Transverse colon (tissue), 4 donors: ENCODE measurements at regions not wholly inside any gene's neighbourhood (a gene's known extent, or its start where the extent isn't known, plus 50 kb on each side); places are given as distances from the start of the nearest gene placed in this dataset.

Source experiments
- DNase-seq: peaks from one replicate; pipeline ENCODE4 v3.0.0-alpha.2; 2019
- H3K27ac ChIP-seq, 4 donors: fragments of 200-600 bp; sonication (generic); 2 replicates each; pipeline ENCODE4 v1.5.1; 2016 to 2018; ENCODE audit warnings: inconsistent platforms in 4 of 4
- H3K27me3 ChIP-seq: fragments of 200-600 bp; sonication (generic); 2 replicates; pipeline ENCODE4 v1.5.1; 2017; ENCODE audit warnings: inconsistent platforms
- H3K36me3 ChIP-seq, 4 donors: fragments of 200-600 bp; sonication (generic); 2 replicates each; pipeline ENCODE4 v1.5.1; 2017 to 2019; ENCODE audit warnings: inconsistent platforms in 4 of 4
- H3K4me1 ChIP-seq, 4 donors: fragments of 200-600 bp; sonication (generic); 2 replicates each; pipeline ENCODE4 v1.5.1; 2017 to 2020; ENCODE audit warnings: inconsistent platforms in 4 of 4
- H3K4me3 ChIP-seq, 4 donors: fragments of 200-600 bp; sonication (generic); 1 replicate in 1 of 4; 2 replicates in 3 of 4; pipeline versions ENCODE4 v1.5.1 to v1.6.1; 2017 to 2019; ENCODE audit warnings: inconsistent platforms in 4 of 4
- H3K9me3 ChIP-seq, 2 donors: fragments of 200-600 bp; sonication (generic); 2 replicates each; pipeline ENCODE4 v1.5.1; 2017 to 2019; ENCODE audit warnings: inconsistent platforms in 2 of 2
- EP300 ChIP-seq: sonication (generic); formaldehyde crosslinking; IDR thresholded peaks from one replicate; pipeline ENCODE4 v1.6.1; 2017; ENCODE audit warnings: antibody characterized with exemption, low read depth
- POLR2A ChIP-seq: fragments of 450-650 bp; IDR thresholded peaks from one replicate; pipeline ENCODE4 v1.6.1; 2016; ENCODE audit warnings: antibody characterized with exemption, mild to moderate bottlenecking, moderate library complexity
- POLR2AphosphoS5 ChIP-seq, 3 donors: sonication (generic); formaldehyde crosslinking; IDR thresholded peaks; one replicate each; pipeline ENCODE4 v1.6.1; 2016; ENCODE audit warnings: antibody characterized with exemption in 3 of 3
- WGBS, 2 donors: methylation state at CpG; one replicate each; pipeline ENCODE4 v1.1.5; 2018; ENCODE audit warnings: low coverage in 1 of 2; 5-methylcytosine and 5-hydroxymethylcytosine counted together
- in situ Hi-C, 4 donors: fragments of 200-750 bp; cut with MboI; loops; one replicate each; pipeline versions ENCODE4 v1.15.0 to v1.15.1; 2017; ENCODE audit warnings: low sequenced_read_pairs in 3 of 4, low pct_ligation_motif_present in 1 of 4, low pct_unique_long_range_greater_than_20kb in 1 of 4
- intact Hi-C: fragments of 100-400 bp; cut with DNase I; formaldehyde crosslinking; loops from one replicate; pipeline ENCODE4 v1.15.1; 2023; ENCODE audit warnings: low total_unique reads
- TF ChIP-seq, protein P1 (sequence below), 5 experiments: fragments of 200-600 bp in 3 of 5; fragments of 450-650 bp in 2 of 5; sonication (generic) in 3 of 5; IDR thresholded peaks; 1 replicate in 2 of 5; 2 replicates in 3 of 5; pipeline ENCODE4 v1.5.1; 2016 to 2017; ENCODE audit warnings: antibody characterized with exemption in 5 of 5, inconsistent platforms in 3 of 5, mild to moderate bottlenecking in 2 of 5, moderate library complexity in 1 of 5

DNA sequence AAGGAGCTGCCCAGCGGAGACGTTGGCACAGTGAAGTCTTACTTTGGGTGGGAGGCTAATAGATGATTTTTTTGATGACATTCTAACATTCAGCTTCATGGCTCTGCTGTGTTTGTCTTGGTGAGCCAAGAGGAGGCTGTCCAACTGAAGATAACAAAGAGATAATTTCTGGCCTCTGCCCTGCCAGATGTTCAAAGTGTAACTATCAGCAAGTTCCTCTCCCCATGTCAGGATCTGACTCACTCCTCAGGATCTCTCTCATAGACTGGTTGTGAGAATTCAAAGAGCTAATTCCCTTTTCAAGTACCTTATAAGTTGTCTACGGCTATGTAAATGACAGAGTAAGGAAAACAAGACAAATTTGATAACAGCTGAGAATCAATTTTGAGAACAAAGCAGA, 1340.9 kb downstream of the XPNPEP1 start:
- no peak for DNase-seq
- Histone ChIP-seq H3K36me3 (no peaks in the 10 kb centered on the region), H3K4me1 (no peaks in the 10 kb centered on the region), H3K9me3 (no peaks in the 10 kb centered on the region), H3K27ac (no peak overlapping the region), H3K27me3 (no peaks in the 10 kb centered on the region), H3K4me3 (no peak overlapping the region)
- intact Hi-C loops (no loop called here), in situ Hi-C loops (no loop called here)
- TF ChIP-seq POLR2AphosphoS5 (IDR thresholded peaks at IDR 0.05) (no peak), POLR2A (no peak)
- 74 to 94% methylated on average over 2 to 3 of the region's 3 CpGs for WGBS, 2 donors

DNA sequence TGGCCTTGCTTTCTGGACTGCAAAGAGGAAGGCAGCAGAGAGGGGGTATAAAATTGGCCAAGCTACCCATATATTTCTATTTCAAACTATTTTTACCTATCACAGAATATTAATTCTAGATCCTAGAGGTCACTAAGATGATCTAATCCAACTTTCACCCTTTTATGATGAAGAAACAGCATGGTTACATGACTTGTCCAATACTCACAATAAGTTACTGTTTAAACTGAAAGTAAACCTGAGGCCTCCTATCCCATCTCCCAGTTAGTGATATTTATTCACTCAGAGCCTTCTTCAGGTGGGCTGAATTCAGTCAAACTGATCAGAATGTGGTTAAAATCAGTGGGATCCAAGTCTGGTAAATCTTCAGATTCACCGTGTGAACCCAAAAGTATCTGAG, 1345.1 kb downstream of the XPNPEP1 start:
- 91 to 100% methylated on average over 1 of the region's 1 CpG for WGBS, 2 donors

DNA sequence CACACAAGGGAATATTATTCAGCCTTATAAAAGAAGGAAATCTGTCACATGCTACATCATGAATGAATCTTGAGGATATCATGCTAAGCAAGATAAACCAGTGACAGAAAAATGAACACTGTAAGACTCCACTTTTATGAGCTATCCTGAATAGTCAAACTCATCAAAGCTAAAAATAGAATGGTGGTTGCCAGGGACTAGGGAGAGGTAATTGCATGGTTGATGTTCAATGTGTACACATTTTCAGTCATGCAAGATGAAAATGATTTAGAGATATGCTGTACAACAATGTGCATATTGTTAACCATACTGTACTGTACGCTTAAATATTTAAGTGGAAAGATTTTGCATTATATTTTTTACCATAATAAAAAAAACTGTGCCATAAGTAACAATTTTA, 1349.1 kb downstream of the XPNPEP1 start:
- no peaks in the 10 kb centered on the region for H3K27me3 ChIP-seq
- H3K4me1 ChIP-seq, result no peaks in the 10 kb centered on the region
- no peaks in the 10 kb centered on the region for H3K9me3 ChIP-seq
- TF ChIP-seq POLR2A (no peak), POLR2AphosphoS5 (IDR thresholded peaks at IDR 0.05) (no peak), EP300 (no peak)
- TF ChIP-seq, protein P1, sequence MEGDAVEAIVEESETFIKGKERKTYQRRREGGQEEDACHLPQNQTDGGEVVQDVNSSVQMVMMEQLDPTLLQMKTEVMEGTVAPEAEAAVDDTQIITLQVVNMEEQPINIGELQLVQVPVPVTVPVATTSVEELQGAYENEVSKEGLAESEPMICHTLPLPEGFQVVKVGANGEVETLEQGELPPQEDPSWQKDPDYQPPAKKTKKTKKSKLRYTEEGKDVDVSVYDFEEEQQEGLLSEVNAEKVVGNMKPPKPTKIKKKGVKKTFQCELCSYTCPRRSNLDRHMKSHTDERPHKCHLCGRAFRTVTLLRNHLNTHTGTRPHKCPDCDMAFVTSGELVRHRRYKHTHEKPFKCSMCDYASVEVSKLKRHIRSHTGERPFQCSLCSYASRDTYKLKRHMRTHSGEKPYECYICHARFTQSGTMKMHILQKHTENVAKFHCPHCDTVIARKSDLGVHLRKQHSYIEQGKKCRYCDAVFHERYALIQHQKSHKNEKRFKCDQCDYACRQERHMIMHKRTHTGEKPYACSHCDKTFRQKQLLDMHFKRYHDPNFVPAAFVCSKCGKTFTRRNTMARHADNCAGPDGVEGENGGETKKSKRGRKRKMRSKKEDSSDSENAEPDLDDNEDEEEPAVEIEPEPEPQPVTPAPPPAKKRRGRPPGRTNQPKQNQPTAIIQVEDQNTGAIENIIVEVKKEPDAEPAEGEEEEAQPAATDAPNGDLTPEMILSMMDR (IDR thresholded peaks at IDR 0.05), result no peak
- H3K27ac ChIP-seq, result no peak overlapping the region
- intact Hi-C loops, result no loop called here
- DNase-seq, result no peak
- H3K4me3 ChIP-seq, result no peak overlapping the region
- no peaks in the 10 kb centered on the region for H3K36me3 ChIP-seq
- in situ Hi-C loops, result no loop called here
- 72 to 76% methylated on average over 1 of the region's 1 CpG for WGBS, 2 donors

More for the DNA sequence above, 1345.1 kb downstream of the XPNPEP1 start:
- TF ChIP-seq, protein P1 (IDR thresholded peaks at IDR 0.05), result no peak
- TF ChIP-seq EP300 (no peak), POLR2A (no peak), POLR2AphosphoS5 (IDR thresholded peaks at IDR 0.05) (no peak)
- no peak overlapping the region for H3K27ac ChIP-seq
- H3K9me3 ChIP-seq, result no peaks in the 10 kb centered on the region
- no peaks in the 10 kb centered on the region for H3K4me1 ChIP-seq
- intact Hi-C loops (no loop called here), in situ Hi-C loops (no loop called here)
- DNase-seq, result no peak
- H3K27me3 ChIP-seq, result no peaks in the 10 kb centered on the region
- H3K4me3 ChIP-seq, result no peak overlapping the region
- no peaks in the 10 kb centered on the region for H3K36me3 ChIP-seq

DNA sequence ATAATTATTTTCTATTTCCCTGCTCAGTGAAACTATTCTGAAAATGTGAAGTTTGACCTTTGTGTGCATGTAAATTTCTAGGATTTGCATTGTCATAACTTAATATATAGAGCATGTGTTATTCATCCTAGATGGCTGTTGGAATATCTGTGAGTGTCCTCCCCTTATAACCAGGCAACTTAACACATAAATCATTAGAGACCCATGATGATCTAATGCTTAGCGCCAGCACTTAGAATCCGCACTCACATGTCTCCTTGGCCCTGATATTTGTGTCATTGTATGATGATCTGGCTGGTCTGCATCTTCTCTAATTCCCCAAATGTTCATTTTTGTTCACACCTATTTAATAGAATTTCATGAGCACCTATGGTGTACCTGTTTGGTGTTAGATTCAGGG, 1354.5 kb downstream of the XPNPEP1 start:
- Histone ChIP-seq H3K27ac (no peak overlapping the region), H3K4me3 (no peak overlapping the region), H3K27me3 (no peaks in the 10 kb centered on the region), H3K36me3 (no peaks in the 10 kb centered on the region), H3K9me3 (no peaks in the 10 kb centered on the region), H3K4me1 (no peaks in the 10 kb centered on the region)
- in situ Hi-C loops, result no loop called here
- DNase-seq, result no peak
- TF ChIP-seq, protein P1 (IDR thresholded peaks at IDR 0.05), result no peak
- no peak for TF ChIP-seq POLR2A
- TF ChIP-seq POLR2AphosphoS5 (IDR thresholded peaks at IDR 0.05), result no peak
- no peak for TF ChIP-seq EP300
- intact Hi-C loops, result no loop called here
- WGBS, 2 donors, result 90 to 91% methylated on average over 2 of the region's 2 CpGs

DNA sequence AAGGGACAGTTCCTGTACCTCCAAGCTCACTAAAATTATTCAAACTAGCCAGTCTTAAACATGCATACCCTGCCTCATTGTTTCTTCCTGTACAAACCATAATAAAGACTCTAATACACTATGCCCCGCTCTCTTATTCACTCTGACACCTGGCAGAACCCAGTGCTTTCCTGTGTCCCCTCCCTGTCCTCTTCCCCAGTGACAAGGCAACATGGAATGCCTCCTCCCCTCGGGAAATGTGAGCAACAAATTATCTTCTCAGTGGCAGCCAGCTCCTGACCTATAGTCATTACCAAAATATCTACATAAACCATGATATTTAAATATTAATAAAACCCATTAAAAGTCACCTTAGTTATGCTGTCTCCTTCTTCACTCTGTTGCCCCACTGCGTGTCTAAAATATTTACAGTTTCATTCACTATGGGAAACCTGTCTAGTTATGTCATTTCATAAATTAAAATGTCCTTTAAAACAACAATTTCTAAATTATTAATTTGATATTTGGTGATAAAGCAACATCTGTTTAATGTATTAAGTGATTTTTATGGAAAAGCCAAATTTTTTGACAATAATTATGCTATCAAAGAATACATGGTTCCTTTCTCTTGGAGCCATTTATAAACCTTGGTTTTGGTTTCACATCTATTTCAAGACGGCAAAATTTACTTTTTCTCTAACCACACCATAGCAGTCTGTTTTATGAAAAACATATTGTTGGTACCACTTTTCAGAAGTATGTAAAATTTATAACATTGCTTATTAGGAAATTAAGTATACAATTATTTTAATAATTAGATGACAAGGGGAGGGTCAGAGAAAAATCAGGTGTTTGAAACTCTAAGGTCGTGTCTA, 1355.2 kb downstream of the XPNPEP1 start:
- Histone ChIP-seq H3K4me1 (no peaks in the 10 kb centered on the region), H3K4me3 (no peak overlapping the region), H3K27ac (no peak overlapping the region), H3K9me3 (no peaks in the 10 kb centered on the region), H3K27me3 (no peaks in the 10 kb centered on the region), H3K36me3 (no peaks in the 10 kb centered on the region)
- intact Hi-C loops, result no loop called here
- no peak for TF ChIP-seq EP300
- no peak for TF ChIP-seq POLR2AphosphoS5 (IDR thresholded peaks at IDR 0.05)
- TF ChIP-seq, protein P1 (IDR thresholded peaks at IDR 0.05), result no peak
- no peak for TF ChIP-seq POLR2A
- in situ Hi-C loops, result no loop called here
- DNase-seq, result no peak
- WGBS, 2 donors, result 55 to 82% methylated on average over 3 to 5 of the region's 5 CpGs
